ENCODE measurements at regions not wholly inside any gene's neighbourhood (a gene's known extent, or its start where the extent isn't known, plus 50 kb on each side); places are given as distances from the start of the nearest gene placed in this dataset.

- TF ChIP-seq POLR2A (IDR thresholded peaks at IDR 0.05; ENCODE audit: low read depth, low read length): no peak
- FAIRE-seq (no peak), DNase-seq (ENCODE audit: insufficient read length, low spot score) (no peak)
These were observed 83.2 kb upstream of the FAT1 start for GRCh38 chr4:186806679-186807421.

- DNase-seq (ENCODE audit: insufficient read length, low spot score) (no peak), FAIRE-seq (no peak)
- no peak for TF ChIP-seq POLR2A (IDR thresholded peaks at IDR 0.05; ENCODE audit: low read depth, low read length)
These were observed 84.4 kb upstream of the FAT1 start for GRCh38 chr4:186807808-186808629.

- FAIRE-seq (no peak), DNase-seq (ENCODE audit: insufficient read length, low spot score) (no peak)
- no peak for TF ChIP-seq POLR2A (IDR thresholded peaks at IDR 0.05; ENCODE audit: low read depth, low read length)
These were observed 85.0 kb upstream of the FAT1 start for GRCh38 chr4:186808630-186809018.

DNA sequence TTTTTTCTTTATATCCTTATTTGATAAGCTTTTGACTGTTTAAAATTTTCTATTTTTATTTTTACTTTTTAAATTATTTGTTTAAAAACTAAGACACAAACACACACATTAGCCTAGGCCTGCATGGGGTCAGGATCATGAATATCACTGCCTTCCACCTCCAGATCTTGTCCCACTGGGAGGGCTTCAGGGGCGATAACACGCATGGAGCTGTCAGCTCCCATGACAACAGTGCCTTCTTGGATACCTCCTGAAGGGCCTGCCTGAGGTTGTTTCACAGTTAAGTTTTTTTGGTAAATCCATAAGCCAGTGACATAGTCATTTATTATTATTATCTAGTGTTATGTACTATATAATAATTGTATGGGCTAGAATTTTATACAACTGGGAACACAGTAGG is 85.4 kb upstream of the FAT1 start:
- DNase-seq (ENCODE audit: insufficient read length, low spot score): no peak
- TF ChIP-seq POLR2A (IDR thresholded peaks at IDR 0.05; ENCODE audit: low read depth, low read length): no peak
- FAIRE-seq: no peak

GRCh38 chr4:186810613-186811150 is 87.0 kb upstream of the FAT1 start:
- no peak for TF ChIP-seq POLR2A (IDR thresholded peaks at IDR 0.05; ENCODE audit: low read depth, low read length)
- FAIRE-seq: no peak

GRCh38 chr4:186812592-186812991 is 88.9 kb upstream of the FAT1 start:
- TF ChIP-seq POLR2A (IDR thresholded peaks at IDR 0.05; ENCODE audit: low read depth, low read length): no peak
- DNase-seq (ENCODE audit: insufficient read length, low spot score): no peak
- FAIRE-seq: no peak

More at GRCh38 chr4:186810613-186811150, 87.0 kb upstream of the FAT1 start:
- DNase-seq (ENCODE audit: insufficient read length, low spot score): no peak

GRCh38 chr4:186813377-186814068 is 89.9 kb upstream of the FAT1 start:
- DNase-seq (ENCODE audit: insufficient read length, low spot score): no peak

GRCh38 chr4:186814535-186815070 is 90.9 kb upstream of the FAT1 start:
- FAIRE-seq (no peak), DNase-seq (ENCODE audit: insufficient read length, low spot score) (no peak)
- TF ChIP-seq POLR2A (IDR thresholded peaks at IDR 0.05; ENCODE audit: low read depth, low read length): no peak

More at GRCh38 chr4:186813377-186814068, 89.9 kb upstream of the FAT1 start:
- FAIRE-seq: no peak
- TF ChIP-seq POLR2A (IDR thresholded peaks at IDR 0.05; ENCODE audit: low read depth, low read length): no peak

- DNase-seq (ENCODE audit: insufficient read length, low spot score) (no peak), FAIRE-seq (no peak)
- no peak for TF ChIP-seq POLR2A (IDR thresholded peaks at IDR 0.05; ENCODE audit: low read depth, low read length)
These were observed 95.9 kb upstream of the FAT1 start for GRCh38 chr4:186819342-186820086.

GRCh38 chr4:186820391-186820891 is 96.8 kb upstream of the FAT1 start:
- DNase-seq (ENCODE audit: insufficient read length, low spot score): no peak
- no peak for FAIRE-seq
- TF ChIP-seq POLR2A (IDR thresholded peaks at IDR 0.05; ENCODE audit: low read depth, low read length): no peak

DNA sequence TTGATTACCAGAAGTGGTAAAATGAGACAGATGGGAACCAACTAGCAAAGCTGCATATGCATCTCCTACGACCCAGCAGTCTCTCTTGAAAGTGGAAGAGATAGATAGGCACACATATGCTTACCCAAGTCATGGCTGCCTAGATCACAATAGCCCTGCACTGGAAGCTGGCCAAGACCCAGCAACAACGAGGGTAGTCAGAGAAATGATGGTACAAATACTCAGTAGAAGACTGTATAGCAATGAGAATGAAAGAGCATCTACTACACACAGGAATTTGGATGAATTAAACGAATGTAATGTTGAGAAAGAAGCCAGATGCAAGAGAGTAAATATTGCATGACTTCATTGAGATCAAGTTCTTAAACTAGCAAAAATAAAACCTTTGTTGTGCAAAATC is 100.3 kb upstream of the FAT1 start:
- FAIRE-seq (no peak), DNase-seq (ENCODE audit: insufficient read length, low spot score) (no peak)
- no peak for TF ChIP-seq POLR2A (IDR thresholded peaks at IDR 0.05; ENCODE audit: low read depth, low read length)

- FAIRE-seq (no peak), DNase-seq (ENCODE audit: insufficient read length, low spot score) (no peak)
- TF ChIP-seq POLR2A (IDR thresholded peaks at IDR 0.05; ENCODE audit: low read depth, low read length): no peak
These were observed 101.4 kb upstream of the FAT1 start for GRCh38 chr4:186825069-186825468.

DNA sequence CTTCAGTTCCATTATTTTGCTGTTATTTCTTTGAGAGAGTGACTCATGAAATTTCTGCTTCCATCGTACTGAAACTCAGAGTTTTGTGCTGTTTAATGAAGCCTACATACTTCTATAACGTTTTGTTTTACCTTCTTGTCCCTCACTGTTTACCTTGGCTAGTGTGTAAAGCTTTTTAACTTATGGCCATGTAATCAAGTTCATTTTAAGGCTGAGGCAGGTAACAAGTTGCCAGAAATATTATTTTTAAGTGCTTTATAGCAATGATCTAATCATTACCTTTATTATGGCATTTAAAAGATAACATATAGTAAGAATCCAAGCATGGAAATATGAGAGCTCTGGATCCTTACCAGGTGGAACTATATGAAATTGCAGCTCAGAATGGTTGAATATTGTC is 102.3 kb upstream of the FAT1 start:
- DNase-seq (ENCODE audit: insufficient read length, low spot score): no peak
- FAIRE-seq: no peak
- no peak for TF ChIP-seq POLR2A (IDR thresholded peaks at IDR 0.05; ENCODE audit: low read depth, low read length)
